NAMALWA (cell line): ENCODE measurements at regions not wholly inside any gene's neighbourhood (a gene's known extent, or its start where the extent isn't known, plus 50 kb on each side); places are given as distances from the start of the nearest gene placed in this dataset.
"Not testable (repeated sequence)": the region's sequence is repeated elsewhere in the genome, so short reads cannot be mapped to it uniquely, and the experiment has no call there.

Source experiments
- DNase-seq: peaks from one replicate; pipeline ENCODE4 v3.0.0-alpha.2; 2015; ENCODE audit warnings: low spot score

DNA sequence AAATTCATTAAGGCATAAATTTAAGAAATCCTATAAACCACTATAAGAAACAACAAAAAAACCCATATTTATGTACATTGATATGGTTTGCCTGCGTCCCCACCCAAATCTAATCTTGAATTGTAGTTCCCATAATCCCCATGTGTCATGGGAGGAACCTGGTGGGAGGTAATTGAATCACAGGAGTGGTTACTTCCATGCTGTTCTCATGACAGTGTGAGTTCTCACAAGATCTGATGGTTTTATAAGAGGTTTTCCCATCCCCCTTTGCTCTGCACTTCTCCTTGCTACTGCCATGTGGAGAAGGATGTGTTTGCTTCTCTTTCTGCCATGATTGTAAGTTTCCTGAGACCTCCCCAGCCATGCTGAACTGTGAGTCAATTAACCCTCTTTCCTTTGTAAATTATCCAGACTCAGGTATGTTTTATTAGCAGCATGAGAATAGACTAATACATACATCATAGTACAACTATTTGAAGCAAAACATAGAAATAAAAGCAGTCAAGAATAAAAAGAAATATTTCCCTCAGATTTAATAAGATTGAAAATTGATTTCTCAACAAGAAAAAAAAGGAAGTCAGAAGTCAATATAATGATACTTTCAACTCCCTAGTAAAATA, 209.0 kb upstream of the GPC6 start:
- no peak for DNase-seq

DNA sequence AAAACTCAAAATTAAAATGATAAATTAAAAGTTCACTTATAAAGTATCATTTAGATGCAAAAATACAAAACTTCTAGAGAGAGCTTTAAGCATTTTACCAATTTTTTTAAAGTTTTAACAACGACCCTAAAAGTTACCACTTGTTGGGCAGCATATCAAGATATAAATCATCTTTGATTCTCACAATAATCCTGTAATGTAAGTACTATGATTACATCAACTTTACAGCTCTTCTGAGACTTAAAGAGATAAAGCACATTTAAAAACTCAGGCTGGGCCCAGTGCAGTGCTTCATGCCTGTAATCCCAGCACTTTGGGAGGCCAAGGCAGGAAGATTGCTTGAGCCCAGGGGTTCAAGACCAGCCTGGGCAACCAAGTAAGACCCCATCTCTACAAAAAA, 202.7 kb upstream of the GPC6 start:
- DNase-seq = no peak

DNA sequence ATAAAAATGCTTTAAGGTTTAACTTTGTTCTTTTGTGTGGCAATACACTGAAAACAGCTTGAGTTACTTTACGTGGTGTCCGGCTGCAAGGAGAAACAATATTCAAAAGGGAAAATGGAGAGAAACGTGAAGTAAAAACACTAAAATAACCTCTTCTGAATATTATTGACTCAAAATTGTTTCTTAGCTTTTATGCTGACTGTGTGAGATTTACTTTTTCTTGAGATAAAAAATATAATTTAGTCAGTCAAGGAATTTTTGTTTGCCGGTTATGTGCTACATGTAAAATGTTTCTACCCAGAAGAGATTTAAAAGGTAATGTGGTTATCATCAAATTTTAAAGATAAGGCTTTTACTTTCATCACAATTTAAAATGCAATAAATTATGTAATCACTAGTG, 200.6 kb upstream of the GPC6 start:
- no peak for DNase-seq

DNA sequence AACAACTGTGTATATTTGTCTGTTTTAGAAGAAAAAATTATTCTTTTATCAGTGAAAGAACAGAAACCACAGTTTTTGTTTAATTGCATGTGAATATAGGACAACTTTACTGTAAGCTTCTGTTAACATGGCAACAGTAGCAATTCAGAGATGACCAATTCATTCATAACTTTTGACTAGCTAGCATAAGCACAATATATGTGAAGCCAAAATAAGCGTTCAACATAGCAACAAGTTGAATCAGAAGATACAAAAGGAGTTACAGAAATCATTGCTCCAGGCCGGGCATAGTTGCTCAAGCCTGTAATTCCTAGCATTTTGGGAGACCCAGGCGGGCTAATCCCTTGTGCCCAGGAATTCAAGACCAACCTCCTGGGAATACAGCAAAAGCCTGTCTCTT, 197.1 kb upstream of the GPC6 start:
- DNase-seq = no peak

DNA sequence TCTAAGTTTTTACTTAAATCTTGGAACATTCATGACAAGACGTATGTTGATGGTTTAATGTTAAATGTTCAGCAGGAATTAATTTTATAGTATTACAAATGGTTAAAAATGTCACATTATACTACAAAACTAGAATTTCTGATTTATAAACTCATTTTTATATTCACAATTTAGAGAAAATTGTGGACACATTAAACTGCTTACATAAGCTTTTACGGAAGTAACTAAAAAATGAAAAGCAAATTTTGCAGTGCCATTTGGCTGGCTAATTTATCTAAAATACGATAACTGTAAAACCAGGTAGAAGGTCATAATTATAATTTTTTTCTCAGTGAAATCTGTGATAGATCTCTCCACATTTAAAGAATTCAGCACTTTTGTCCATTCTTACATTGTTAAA, 190.2 kb upstream of the GPC6 start:
- DNase-seq = no peak

DNA sequence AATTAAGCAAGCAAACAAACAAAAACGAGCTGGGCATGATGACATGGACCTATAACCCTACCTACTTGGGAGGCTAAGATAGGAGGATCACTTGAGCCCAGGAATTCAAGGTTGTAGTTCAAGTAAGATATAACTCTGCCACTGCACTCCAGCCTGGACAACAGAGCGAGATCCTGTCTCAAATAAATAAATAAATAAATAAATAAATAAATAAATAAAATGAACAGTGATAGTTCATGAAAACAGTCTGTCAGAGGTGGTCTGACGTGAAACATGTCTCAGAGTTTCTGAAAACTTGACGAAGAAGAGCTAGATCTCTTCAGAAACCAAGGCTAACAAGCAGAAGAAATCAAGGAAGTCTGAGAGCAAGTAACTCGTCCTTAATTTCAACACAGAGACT, 188.8 kb upstream of the GPC6 start:
- no peak for DNase-seq

DNA sequence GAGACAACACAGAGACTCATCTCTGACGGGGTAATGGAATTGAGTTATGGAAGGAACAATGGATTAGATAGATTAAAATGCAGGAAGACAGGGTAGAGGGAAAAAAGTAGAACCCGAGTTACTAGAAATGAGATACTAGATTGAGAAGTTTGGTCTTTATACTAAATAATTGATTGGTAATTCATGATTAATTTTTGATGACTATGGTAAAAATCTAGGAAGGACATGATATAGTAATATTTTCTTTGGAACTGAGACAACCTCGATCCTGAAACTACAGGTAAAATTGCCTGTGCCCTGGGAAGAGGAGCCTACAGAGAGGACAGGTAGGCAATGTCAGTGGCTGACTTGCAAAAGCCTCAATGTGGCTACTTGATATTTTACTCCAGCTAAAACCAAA, 188.4 kb upstream of the GPC6 start:
- DNase-seq = no peak

DNA sequence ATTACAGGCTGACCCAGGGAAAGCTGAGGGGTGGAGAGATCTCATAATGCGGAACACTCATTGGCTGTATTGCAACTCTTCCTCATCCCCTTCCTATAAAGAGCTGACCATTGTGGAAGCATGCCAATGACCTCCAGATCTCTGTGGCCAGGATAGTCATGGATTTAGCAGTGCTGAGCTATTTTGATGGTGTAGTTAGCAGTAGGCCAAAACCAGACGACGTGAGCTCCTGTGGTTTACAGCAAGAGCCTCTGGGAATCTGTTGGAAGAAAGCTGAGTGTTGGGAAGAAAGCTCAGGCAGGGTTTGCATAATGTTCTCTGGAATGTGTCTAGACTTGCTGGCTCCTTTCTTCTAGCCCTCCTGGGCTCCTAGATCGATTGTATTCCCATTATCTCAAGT, 187.5 kb upstream of the GPC6 start:
- DNase-seq = no peak

DNA sequence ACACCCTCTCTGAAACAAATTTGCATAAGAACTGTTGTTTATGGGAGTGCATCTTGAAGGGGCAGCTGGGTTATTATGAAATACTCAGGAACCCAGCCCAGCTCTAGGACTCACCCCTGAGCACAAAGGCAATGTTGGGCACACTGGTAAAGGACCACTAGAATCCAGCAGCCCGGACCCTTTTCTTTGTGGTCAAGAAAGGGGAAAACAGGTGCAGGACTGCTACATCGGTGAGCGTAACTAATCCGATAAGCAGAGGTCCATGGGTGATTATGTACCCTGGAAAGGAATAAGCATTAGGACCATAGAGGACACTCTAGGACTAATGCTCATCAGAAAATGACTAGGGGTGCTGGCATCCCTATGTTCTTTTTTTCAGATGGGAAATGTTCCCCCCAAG, 185.0 kb upstream of the GPC6 start:
- not testable (repeated sequence) for DNase-seq

DNA sequence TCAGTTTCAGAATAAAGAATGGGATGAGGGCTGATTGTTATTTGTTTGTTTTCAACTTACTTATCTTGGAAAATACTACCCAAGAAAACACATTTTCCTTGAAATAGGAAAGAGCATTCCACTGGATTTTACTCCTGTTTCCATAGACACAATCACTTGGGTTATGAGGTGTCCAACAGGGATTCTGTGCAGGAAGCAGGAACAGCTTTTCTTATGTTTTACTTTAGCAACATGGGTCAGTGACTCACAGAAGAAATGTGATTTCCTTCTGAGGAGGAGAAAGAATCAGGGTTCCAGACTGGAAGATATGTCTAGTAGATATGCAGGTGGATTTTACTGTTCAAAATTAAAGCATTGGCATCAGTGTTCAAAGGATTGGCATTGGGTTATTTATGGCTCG, 180.8 kb upstream of the GPC6 start:
- DNase-seq = no peak

DNA sequence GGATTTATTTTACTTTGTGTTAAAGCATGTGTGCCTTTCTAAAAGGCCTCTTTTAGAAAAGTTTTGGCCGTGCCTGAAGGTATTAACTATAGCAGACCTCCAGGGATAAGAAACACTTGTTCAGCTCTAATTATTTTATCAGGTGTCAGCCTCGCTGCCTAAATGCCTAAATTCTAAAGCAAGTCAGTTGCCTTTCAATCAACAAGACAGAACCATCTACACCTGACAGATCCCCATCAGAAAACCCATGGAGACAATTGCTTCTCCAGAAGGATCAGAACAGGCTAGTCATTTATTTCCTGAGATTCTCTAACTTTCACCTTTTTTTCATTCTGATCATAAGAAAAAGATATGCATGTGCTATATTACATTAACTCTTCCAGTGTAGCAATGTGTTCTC, 171.4 kb upstream of the GPC6 start:
- no peak for DNase-seq

DNA sequence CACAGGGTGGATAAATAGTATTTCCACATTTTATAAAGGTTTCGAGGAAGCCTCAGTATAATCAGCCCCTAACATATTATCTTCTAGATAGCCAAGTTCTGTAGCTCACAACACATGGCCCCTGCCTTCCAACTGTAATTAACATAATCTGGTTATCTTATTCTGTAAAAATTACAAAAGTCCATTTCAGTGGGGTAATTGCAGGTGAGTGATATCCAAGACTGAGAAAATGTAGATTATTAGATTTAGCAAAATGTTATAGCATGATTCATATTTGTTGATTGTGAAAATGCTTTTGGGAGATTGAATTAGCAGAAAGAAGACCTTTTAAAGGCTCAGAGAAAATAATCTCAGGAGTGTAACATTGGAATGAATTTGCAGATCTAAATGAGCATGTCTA, 168.3 kb upstream of the GPC6 start:
- no peak for DNase-seq

DNA sequence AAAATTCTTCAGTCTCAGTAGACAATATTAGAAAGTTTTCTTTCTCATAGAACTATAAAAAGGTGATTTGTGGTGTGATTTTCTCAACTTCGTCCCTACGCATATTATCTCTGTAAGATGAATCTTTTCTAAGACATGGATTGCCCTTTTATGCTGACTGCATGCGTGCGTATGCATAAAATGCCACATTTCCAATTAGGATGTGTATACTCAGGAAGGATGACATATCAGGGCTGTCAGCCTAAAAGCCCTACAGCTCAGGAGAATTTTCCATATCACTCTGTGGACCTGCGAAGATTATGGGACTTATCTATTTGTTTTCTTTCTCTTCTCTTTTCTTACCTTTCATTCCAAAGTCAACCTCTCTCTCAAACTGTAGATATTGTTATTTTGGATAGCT, 166.5 kb upstream of the GPC6 start:
- DNase-seq = no peak

DNA sequence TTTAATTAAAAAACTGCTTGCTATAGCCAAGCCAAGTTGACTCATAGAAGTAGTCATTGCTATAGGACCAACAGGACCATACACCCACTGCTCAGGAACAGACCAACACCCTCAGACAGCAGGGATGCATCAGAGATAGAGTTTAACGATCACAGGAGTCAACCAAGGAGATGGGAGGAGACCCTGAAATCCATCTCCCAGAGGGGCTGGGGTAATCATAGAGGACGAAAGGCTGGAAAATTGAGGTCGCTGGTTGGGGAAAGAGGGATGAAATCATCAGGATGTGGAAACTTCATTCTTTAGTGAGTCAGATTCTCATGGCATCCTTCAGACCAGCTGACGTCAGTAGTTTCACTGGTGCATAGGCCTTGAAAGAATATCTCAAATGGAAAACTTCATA, 160.4 kb upstream of the GPC6 start:
- DNase-seq = no peak

DNA sequence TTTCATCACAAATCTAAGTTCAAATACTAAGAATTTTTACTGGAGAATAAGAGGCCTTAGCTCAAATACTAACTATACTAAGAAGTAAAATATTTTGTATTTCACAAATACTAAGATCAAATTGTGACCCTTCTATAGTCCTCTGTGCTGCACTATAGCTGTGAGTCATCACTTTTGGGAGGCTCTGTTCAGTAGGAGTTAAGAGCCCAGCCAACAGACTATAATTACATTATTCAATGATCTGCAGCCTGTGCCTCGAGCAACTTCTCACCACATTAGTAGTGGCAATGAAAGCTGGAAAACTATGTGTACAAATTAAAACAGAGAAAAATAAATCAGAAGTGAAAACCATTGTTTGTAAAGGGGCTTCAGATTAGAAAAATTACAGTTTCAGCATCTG, 147.3 kb upstream of the GPC6 start:
- no peak for DNase-seq

DNA sequence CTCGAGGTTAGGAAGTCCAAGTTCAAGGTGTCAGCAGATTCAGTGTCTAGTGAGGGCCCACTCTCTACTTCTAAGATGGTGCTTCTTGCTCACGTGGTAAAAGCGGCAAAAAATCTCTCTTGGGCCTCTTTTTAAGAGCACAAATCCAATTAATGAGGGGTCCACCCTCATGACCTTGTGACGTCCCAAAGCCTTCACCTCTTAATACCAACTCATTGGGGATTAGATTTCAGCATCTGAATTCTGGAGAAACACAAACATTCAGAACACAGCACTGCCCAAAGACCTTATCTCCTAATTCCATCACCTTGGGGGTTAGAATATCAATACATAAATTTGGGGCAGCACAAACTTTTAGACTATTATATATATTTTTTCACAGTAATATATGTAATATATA, 146.4 kb upstream of the GPC6 start:
- DNase-seq = no peak

DNA sequence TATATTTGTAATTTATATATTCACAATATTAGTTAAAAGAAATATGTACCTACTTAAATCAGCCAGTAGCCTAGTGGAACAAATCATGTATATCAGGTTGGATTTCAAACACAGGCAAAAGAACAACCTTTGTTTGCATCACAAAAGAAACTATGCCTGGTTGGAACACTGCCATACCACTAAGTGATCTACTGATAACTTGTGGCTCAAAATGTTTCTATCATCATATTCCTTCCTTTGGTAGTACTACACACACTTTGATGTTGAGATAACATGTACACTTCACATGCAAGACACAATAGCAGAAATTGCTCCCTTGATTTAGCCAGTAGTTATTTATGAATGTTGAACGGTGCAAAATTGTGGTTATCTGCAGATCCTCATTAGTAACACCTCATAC, 146.0 kb upstream of the GPC6 start:
- DNase-seq = no peak

DNA sequence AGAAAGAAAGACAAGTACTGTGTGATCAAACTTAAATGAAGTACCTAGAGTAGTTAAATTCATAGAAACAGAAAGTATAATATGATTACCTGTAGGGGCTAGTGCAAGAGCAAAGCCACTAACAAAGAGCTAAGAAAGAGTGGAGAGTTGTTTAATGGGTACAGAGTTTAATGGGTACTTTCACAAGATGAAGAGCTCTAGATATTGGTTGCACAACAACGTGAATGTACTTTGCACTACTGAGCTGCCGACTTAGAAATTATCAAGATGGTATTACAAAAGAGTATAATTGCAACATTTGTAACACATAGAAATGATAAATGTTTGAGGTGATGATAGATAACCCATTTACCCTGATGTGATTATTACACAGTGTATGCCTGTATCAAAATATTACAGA, 140.3 kb upstream of the GPC6 start:
- DNase-seq = no peak

DNA sequence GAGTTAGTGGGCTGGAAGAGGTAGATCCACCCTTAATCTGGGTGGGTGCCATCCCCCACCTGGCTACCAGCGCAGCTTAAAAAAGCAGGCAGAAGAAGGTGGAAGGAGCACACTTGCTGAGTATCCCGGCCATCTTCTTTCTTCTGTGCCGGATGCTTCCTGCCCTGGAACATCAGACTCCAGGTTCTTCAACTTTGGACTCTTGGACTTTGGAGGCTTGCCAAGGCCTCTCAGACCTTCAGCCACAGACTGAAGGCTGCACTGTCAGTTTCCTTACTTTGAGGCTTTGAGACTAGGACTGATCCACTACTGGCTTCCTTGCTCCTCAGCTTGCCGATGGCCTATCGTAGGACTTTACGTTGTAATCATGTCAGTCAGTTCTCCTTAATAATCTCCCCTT, 127.6 kb upstream of the GPC6 start:
- no peak for DNase-seq

DNA sequence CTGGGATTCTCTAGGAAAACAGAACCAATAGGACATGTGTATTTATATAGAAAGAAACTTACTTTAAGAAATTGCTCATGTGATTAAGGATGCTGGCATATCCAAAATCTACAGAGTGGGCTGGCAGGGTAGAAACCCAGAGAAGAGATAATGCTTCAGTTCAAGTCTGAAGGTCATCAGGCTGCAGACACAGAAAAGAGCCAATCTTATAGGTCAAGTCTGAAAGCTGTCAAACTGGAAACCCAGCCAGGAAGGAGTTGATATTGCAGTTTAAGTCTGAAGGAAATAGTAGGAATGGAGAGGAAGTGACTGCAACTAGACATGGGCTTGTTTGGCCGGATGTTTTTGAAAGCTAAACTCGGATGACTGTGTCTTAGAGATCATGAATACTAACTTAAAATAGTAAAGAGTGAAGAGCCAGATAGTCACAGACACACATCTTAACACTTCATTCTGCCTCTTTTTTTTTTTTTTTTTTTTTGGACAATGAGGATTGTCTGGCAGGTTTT, 125.3 kb upstream of the GPC6 start:
- DNase-seq = no peak

DNA sequence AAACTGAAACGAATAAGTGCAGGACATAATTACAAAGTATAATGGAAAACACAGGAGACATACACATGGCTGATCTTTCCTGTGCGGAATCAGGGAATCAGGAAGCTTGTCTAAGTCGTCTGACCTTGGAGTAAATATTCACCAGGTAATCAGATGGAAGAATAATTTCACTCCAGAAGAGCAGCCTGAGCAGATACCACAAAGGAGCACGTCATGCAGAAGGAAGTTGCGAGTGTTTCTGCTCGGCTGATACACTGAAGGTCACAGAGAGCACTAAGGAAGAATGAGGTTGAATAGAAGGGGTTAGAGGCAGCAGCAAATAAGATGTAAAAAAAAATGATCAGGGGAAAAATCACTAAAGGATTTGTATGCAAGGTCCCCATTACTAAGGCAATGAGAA, 122.3 kb upstream of the GPC6 start:
- DNase-seq = no peak

DNA sequence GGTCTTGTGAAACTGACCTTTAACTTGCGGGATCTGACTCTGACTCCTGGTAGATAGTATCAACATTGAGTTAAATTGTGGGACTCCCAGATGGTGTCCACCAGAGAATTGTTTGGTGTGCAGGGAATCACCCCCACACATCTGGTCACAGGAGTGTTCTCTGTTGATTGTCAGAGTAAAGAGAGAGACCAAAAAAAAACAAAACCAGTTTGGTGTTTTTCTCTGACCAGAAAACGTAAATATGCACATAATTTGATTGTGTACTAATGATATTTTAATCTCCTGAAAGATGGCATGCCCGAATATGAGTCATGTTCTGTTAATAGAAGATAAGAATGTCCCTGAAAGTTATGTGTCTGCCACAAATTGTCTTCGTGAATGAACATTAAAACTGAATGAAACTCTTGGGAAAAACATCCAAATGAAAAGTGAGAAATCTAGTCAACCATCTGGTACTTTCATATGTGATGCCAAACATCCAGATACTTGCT, 118.5 kb upstream of the GPC6 start:
- no peak for DNase-seq

DNA sequence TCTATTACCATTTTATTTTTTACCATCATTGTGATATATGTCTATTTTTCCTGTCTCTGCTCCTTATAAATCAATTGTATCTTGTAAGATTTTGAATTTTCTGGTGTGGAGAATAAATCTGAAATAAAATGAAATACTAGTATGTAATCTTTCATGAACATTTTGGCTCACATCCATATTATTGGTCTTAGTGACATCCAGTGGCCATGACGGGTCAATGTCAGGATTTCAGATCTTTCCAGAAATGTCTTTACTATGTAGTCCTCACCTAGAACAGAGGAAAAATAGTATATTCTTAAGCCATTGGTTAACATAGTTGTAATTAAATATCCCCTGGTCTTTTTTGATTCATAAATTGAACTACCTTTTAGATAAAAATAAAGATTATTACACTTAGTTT, 109.8 kb upstream of the GPC6 start:
- no peak for DNase-seq

DNA sequence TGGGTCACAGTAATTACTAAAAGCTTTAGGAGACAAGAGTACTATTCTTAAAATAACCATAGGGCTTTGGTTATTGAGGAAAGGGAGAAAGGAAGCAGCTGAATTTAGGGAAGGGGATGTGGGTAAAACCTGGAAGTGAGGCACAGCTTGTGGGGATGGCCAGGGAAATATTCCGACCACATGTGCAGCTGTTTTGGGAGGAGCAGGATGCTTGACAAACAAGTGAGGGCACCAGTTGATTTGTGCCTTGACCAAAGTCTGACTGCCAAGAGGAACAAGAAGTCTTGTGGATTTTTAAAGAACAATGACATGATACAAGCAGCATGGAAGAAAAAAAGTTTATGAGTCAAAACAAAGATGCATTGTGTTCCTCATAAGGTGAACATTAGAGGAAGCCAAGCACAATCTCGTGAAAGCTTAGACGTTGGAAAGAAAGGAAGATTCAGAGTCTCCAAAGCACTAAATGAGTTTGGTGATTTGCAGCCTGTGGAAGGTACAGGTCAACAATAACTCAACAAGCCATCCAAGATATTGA, 108.5 kb upstream of the GPC6 start:
- DNase-seq = no peak
